ENCODE measurements at regions not wholly inside any gene's neighbourhood (a gene's known extent, or its start where the extent isn't known, plus 50 kb on each side); places are given as distances from the start of the nearest gene placed in this dataset.

GRCh38 chr4:10198365-10198764 lies 81.8 kb upstream of the WDR1 start:
- Histone ChIP-seq H3K9me3 (ENCODE audit: control insufficient read depth, low read depth, low read length) (no peaks in the 10 kb centered on the region), H3K23ac (ENCODE audit: insufficient read length, low read depth, low read length) (no peak overlapping the region), H4K91ac (ENCODE audit: insufficient read length, low read depth, low read length) (no peak overlapping the region), H2BK20ac (ENCODE audit: low read depth, low read length, poor library complexity, severe bottlenecking) (no peak overlapping the region), H3K79me2 (ENCODE audit: insufficient read depth, low read length) (no peaks in the 10 kb centered on the region), H2BK12ac (ENCODE audit: insufficient read length, low read depth, low read length) (no peak overlapping the region), H2BK5ac (ENCODE audit: insufficient read length, low read length) (no peak overlapping the region), H3K79me1 (ENCODE audit: insufficient read depth, low read depth, low read length, poor library complexity, severe bottlenecking) (no peaks in the 10 kb centered on the region), H4K5ac (ENCODE audit: insufficient read length, low read depth, low read length) (no peak overlapping the region), H3T11ph (ENCODE audit: low read length) (no peak overlapping the region), H3K4me2 (ENCODE audit: insufficient read depth, insufficient read length, low read length) (no peak overlapping the region), H3K27ac (ENCODE audit: insufficient read length, low read depth, low read length) (no peak overlapping the region), H2AK5ac (ENCODE audit: insufficient read length, low read length) (no peak overlapping the region), H3K9ac (ENCODE audit: extremely low read depth, insufficient read length, low read length) (no peak overlapping the region), H2BK15ac (ENCODE audit: low read depth, low read length) (no peak overlapping the region), H3K4me1 (ENCODE audit: insufficient read depth, low read length) (no peaks in the 10 kb centered on the region), H2AFZ (ENCODE audit: low read length) (no peak overlapping the region), H4K8ac (replicated peaks; ENCODE audit: insufficient read length, low read depth, low read length) (no peak overlapping the region), H3K4ac (ENCODE audit: low read depth, low read length) (no peak overlapping the region), H3K23me2 (ENCODE audit: insufficient read length, low read depth, low read length, poor library complexity, severe bottlenecking) (no peaks in the 10 kb centered on the region), H3K27me3 (ENCODE audit: insufficient read depth, low read length) (no peaks in the 10 kb centered on the region), H3K14ac (ENCODE audit: insufficient read depth, low read length) (no peak overlapping the region), H2BK120ac (ENCODE audit: low read depth, low read length, poor library complexity, severe bottlenecking) (no peak overlapping the region), H3K18ac (ENCODE audit: insufficient read length, low read depth, low read length) (no peak overlapping the region), H4K20me1 (ENCODE audit: control insufficient read depth, insufficient read depth, insufficient read length) (no peaks in the 10 kb centered on the region), H3K56ac (ENCODE audit: insufficient read length, low read depth, low read length) (no peak overlapping the region)
- Mint-ChIP-seq H3K4me1 (peaks cover 0 to 2% of the 10 kb centered on the region in 2 experiments; a peak in 2 of 4 replicates), H3K9me3 (peaks cover 0 to 2% of the 10 kb centered on the region in 2 experiments; a peak in 1 of 5 replicates), H3K27me3 (ENCODE audit: low read depth) (peaks cover 16% of the 10 kb centered on the region), H3K4me3 (no peak overlapping the region), H3K27ac (peak overlapping the region in 1 of 3 experiments; percentile 10; a peak in 1 of 7 replicates), H3K36me3 (ENCODE audit: insufficient read depth in 1 of 3, low read depth in 3 of 3) (no peaks in the 10 kb centered on the region; a peak in 1 of 7 replicates)
- no peak for TF ChIP-seq CTCF (conservative IDR thresholded peaks at IDR 0.05)
- no CpG with 5 or more reads among the region's 6 CpGs for WGBS (ENCODE audit: extremely low coverage, insufficient read length, low lambda C conversion rate)
- peak; percentile 34 for DNase-seq
